IPS DF 6.9 (cell line): ENCODE measurements at regions not wholly inside any gene's neighbourhood (a gene's known extent, or its start where the extent isn't known, plus 50 kb on each side); places are given as distances from the start of the nearest gene placed in this dataset.
A peak's percentile ranks its signal among the peaks of the same experiment; 100 is the strongest.

ENCODE experiments used
- DNase-seq: peaks from one replicate; pipeline ENCODE4 v3.0.0-alpha.2; 2013; ENCODE audit warnings: low read depth, low spot score
- H3K27ac ChIP-seq: one replicate; pipeline ENCODE4 v1.5.1; 2013; ENCODE audit warnings: low read length, control low read depth
- H3K27me3 ChIP-seq: 2 replicates; pipeline ENCODE4 v1.6.1; 2013; ENCODE audit warnings: mild to moderate bottlenecking, low read length; ENCODE audit not compliant: control insufficient read depth, insufficient read depth
- H3K36me3 ChIP-seq: 2 replicates; pipeline ENCODE4 v1.6.1; 2013; ENCODE audit warnings: low read length; ENCODE audit not compliant: control insufficient read depth, insufficient read depth
- H3K4me1 ChIP-seq: 2 replicates; pipeline ENCODE4 v1.6.1; 2013; ENCODE audit warnings: low read length; ENCODE audit not compliant: control insufficient read depth, insufficient read depth
- H3K4me3 ChIP-seq: 2 replicates; pipeline ENCODE4 v1.5.1; 2013; ENCODE audit warnings: mild to moderate bottlenecking, low read length
- H3K9me3 ChIP-seq: 2 replicates; pipeline ENCODE4 v1.6.1; 2013; ENCODE audit warnings: low read length, inconsistent platforms; ENCODE audit not compliant: control insufficient read depth, insufficient read depth
- WGBS: extraction: QIAGEN DNeasy Blood & Tissue Kit; methylation state at CpG from one replicate; pipeline ENCODE4 v1.1.7; 2013; ENCODE audit warnings: mixed read lengths, missing lambda C conversion rate; ENCODE audit not compliant: insufficient read length, insufficient coverage; 5-methylcytosine and 5-hydroxymethylcytosine counted together

GRCh38 chr11:129655247-129655832 is 160.3 kb upstream of the TMEM45B start:
- Histone ChIP-seq H3K4me3 (no peak overlapping the region), H3K36me3 (no peaks in the 10 kb centered on the region), H3K27ac (no peak overlapping the region), H3K27me3 (no peaks in the 10 kb centered on the region), H3K9me3 (no peaks in the 10 kb centered on the region), H3K4me1 (no peaks in the 10 kb centered on the region)
- no peak for DNase-seq
- WGBS = no CpG with 5 or more reads among the region's 1 CpG

GRCh38 chr11:129657866-129658525 is 157.7 kb upstream of the TMEM45B start:
- DNase-seq = no peak
- Histone ChIP-seq H3K9me3 (no peaks in the 10 kb centered on the region), H3K36me3 (no peaks in the 10 kb centered on the region), H3K27ac (no peak overlapping the region), H3K4me1 (no peaks in the 10 kb centered on the region), H3K27me3 (no peaks in the 10 kb centered on the region), H3K4me3 (no peak overlapping the region)
- whole genome bisulfite sequencing = no CpG with 5 or more reads among the region's 9 CpGs

GRCh38 chr11:129658526-129658867 is 157.2 kb upstream of the TMEM45B start:
- Histone ChIP-seq H3K27me3 (no peaks in the 10 kb centered on the region), H3K27ac (no peak overlapping the region), H3K9me3 (no peaks in the 10 kb centered on the region), H3K4me1 (no peaks in the 10 kb centered on the region), H3K4me3 (no peak overlapping the region), H3K36me3 (no peaks in the 10 kb centered on the region)
- WGBS = no CpG with 5 or more reads among the region's 7 CpGs
- DNase-seq = no peak

GRCh38 chr11:129680907-129681306 is 134.7 kb upstream of the TMEM45B start:
- DNase-seq = no peak
- no peak overlapping the region for H3K4me3 ChIP-seq
- no peaks in the 10 kb centered on the region for H3K4me1 ChIP-seq
- no peak overlapping the region for H3K27ac ChIP-seq
- no CpG with 5 or more reads among the region's 3 CpGs for WGBS
- H3K27me3 ChIP-seq = no peaks in the 10 kb centered on the region
- no peaks in the 10 kb centered on the region for H3K9me3 ChIP-seq
- no peaks in the 10 kb centered on the region for H3K36me3 ChIP-seq

GRCh38 chr11:129681344-129682114 is 134.1 kb upstream of the TMEM45B start:
- no CpG with 5 or more reads among the region's 12 CpGs for WGBS
- no peak for DNase-seq
- Histone ChIP-seq H3K4me1 (no peaks in the 10 kb centered on the region), H3K9me3 (no peaks in the 10 kb centered on the region), H3K4me3 (no peak overlapping the region), H3K36me3 (no peaks in the 10 kb centered on the region), H3K27ac (no peak overlapping the region), H3K27me3 (no peaks in the 10 kb centered on the region)

- DNase-seq = no peak
- no peaks in the 10 kb centered on the region for H3K36me3 ChIP-seq
- no peak overlapping the region for H3K4me3 ChIP-seq
- WGBS = no CpG with 5 or more reads among the region's 3 CpGs
- no peaks in the 10 kb centered on the region for H3K4me1 ChIP-seq
- no peaks in the 10 kb centered on the region for H3K9me3 ChIP-seq
- H3K27ac ChIP-seq = no peak overlapping the region
- H3K27me3 ChIP-seq = no peaks in the 10 kb centered on the region
Observed at GRCh38 chr11:129686269-129686668, 129.4 kb upstream of the TMEM45B start.

GRCh38 chr11:129691142-129691541 is 124.5 kb upstream of the TMEM45B start:
- Histone ChIP-seq H3K27ac (no peak overlapping the region), H3K9me3 (no peaks in the 10 kb centered on the region), H3K36me3 (no peaks in the 10 kb centered on the region), H3K4me1 (no peaks in the 10 kb centered on the region), H3K4me3 (no peak overlapping the region), H3K27me3 (no peaks in the 10 kb centered on the region)
- no peak for DNase-seq
- WGBS = no CpG with 5 or more reads among the region's 10 CpGs

- WGBS = no CpG with 5 or more reads among the region's 10 CpGs
- Histone ChIP-seq H3K36me3 (no peaks in the 10 kb centered on the region), H3K9me3 (no peaks in the 10 kb centered on the region), H3K4me3 (no peak overlapping the region), H3K27ac (no peak overlapping the region), H3K4me1 (no peaks in the 10 kb centered on the region), H3K27me3 (no peaks in the 10 kb centered on the region)
- no peak for DNase-seq
Observed at GRCh38 chr11:129694538-129694937, 121.1 kb upstream of the TMEM45B start.

GRCh38 chr11:129694966-129695365 is 120.7 kb upstream of the TMEM45B start:
- Histone ChIP-seq H3K9me3 (no peaks in the 10 kb centered on the region), H3K4me3 (no peak overlapping the region), H3K36me3 (no peaks in the 10 kb centered on the region), H3K27me3 (no peaks in the 10 kb centered on the region), H3K4me1 (no peaks in the 10 kb centered on the region), H3K27ac (no peak overlapping the region)
- no peak for DNase-seq
- no CpG with 5 or more reads among the region's 10 CpGs for WGBS

- H3K27ac ChIP-seq = no peak overlapping the region
- DNase-seq = peak; percentile 47
- WGBS = no CpG with 5 or more reads among the region's 25 CpGs
Observed at GRCh38 chr11:129695571-129696308, 119.9 kb upstream of the TMEM45B start.

More at GRCh38 chr11:129695571-129696308, 119.9 kb upstream of the TMEM45B start:
- Histone ChIP-seq H3K9me3 (no peaks in the 10 kb centered on the region), H3K4me1 (no peaks in the 10 kb centered on the region), H3K4me3 (no peak overlapping the region; the same call in 1 of the 2 replicates), H3K27me3 (no peaks in the 10 kb centered on the region), H3K36me3 (no peaks in the 10 kb centered on the region)
